NOMO-1 treated with dmso at 0.1 percent for 144 hours (cell line): ENCODE measurements at regions not wholly inside any gene's neighbourhood (a gene's known extent, or its start where the extent isn't known, plus 50 kb on each side); places are given as distances from the start of the nearest gene placed in this dataset.
A peak's percentile ranks its signal among the peaks of the same experiment; 100 is the strongest.
"Not testable (repeated sequence)": the region's sequence is repeated elsewhere in the genome, so short reads cannot be mapped to it uniquely, and the experiment has no call there.

Experiments
- DNase-seq: peaks from one replicate; lab custom pipeline; 2025; ENCODE audit not compliant: unreplicated experiment; lab: John Stamatoyannopoulos, UW

GRCh38 chr15:96645796-96646195, 315.3 kb downstream of the NR2F2 start:
- DNase-seq: no peak

- no peak for DNase-seq
Observed at GRCh38 chr15:96648866-96649265, 318.4 kb downstream of the NR2F2 start.

GRCh38 chr15:96657096-96657495, 326.6 kb downstream of the NR2F2 start:
- DNase-seq: no peak

DNA sequence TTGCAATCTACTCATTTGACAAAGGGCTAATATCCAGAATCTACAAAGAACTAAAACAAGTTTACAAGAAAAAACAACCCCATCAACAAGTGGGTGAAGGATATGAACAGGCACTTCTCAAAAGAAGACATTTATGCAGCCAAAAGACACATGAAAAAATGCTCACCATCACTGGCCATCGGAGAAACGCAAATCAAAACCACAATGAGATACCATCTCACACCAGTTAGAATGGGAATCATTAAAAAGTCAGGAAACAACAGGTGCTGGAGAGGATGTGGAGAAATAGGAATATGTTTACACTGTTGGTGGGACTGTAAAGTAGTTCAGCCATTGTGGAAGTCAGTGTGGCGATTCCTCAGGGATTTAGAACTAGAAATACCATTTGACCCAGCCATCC, 336.5 kb downstream of the NR2F2 start:
- not testable (repeated sequence) for DNase-seq

- no peak for DNase-seq
Observed at GRCh38 chr15:96670389-96670788, 339.9 kb downstream of the NR2F2 start.

DNA sequence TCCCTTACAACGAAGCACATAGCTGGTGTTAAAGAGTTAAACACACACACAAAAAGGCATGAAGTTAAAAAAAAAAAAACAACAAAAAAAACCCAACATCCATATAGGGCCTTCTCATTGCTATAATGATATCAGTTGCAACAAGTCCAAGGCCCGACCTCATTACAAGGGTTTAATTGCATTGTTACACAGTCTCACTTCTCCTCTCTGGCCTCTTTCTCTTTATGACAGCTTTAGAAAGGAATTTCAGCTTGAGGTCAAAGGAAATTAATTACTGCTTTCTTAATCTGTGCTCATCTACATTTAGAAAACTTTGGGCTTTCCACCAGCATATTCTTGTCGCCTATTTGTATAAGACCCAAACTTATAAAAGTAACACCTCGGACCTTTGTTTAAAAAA, 342.1 kb downstream of the NR2F2 start:
- peak; percentile 70 for DNase-seq

- DNase-seq: no peak
Observed at GRCh38 chr15:96678386-96678785, 347.9 kb downstream of the NR2F2 start.

GRCh38 chr15:96687388-96688107, 357.0 kb downstream of the NR2F2 start:
- DNase-seq: no peak

DNA sequence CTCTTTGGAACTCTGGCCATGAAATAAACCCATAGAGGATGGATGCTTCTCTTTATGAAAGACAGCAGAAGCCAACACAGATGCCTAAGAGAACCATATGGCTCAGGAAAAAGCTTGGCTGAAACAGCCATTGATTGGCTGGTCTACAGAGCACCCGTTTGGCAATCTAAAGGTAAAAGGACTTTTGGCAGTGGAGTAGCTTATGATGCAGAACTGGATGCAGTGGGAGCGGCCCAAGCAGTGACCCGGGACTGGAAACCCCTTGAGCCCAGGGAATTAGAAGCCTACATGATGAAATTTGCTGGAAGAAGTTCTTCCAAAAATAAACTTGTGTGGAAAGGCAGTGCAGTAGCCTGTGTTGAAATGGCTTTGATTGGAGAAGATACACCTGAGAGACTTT, 360.2 kb downstream of the NR2F2 start:
- no peak for DNase-seq

DNA sequence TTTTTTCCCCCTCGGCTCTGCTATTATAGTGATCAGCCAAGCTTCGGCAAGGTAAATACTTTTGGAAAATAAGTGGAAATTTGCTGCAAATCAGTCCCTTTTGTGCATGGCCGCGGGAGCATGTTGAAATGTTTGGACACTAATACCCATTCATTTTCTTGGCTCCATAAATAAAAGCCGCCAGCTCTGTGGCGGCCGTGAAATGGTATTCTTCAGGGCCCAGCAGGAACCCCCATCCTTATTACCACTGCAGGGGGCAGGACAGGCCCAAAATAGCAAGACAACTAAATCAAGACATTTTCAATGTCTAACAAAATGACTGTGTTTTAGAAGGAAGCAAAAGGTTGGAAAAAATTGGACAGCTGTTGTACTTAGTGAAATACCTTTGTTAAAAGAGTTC, 362.3 kb downstream of the NR2F2 start:
- DNase-seq: no peak

- no peak for DNase-seq
Observed at GRCh38 chr15:96693515-96693914, 363.0 kb downstream of the NR2F2 start.

- no peak for DNase-seq
Observed at GRCh38 chr15:96693990-96694517, 363.6 kb downstream of the NR2F2 start.

DNA sequence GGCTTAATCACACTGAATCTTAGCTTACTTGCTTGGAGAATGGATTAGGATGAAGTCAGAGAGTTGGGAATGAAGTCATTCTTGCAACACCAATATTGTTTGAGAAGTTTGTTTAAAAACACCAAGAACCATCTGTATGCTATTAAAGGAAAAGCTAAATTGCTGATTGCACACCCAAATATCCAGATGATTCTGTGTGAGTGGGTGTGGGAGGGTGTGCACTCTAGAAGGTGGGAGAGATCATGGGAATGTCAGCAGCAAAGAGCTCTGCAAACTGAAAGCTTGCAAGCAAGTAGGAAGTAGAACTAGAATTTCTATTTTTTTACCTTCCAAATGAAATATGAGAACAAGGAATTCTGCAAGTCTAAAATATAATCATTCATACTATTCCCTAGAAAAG, 364.9 kb downstream of the NR2F2 start:
- no peak for DNase-seq

- DNase-seq: no peak
Observed at GRCh38 chr15:96699871-96700401, 369.4 kb downstream of the NR2F2 start.

DNA sequence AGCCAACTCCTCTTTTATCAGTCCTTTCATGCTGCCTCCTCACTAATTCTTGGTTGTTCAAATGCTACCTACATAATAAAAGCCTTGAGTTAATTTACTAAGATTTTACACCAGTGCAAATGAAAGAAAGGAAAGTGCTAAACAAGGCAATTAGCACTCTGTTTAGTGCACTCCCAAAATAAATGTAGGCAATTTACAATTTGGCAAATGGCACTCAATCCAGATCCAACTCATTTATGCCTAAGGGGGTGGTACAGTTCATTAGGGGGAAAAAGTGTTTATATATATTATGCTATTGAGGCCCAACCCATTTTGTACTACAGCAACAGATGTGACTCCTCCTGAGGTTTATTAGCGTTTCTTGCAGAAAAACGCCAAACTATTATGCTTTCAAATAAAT, 370.1 kb downstream of the NR2F2 start:
- no peak for DNase-seq

- DNase-seq: no peak
Observed at GRCh38 chr15:96701443-96701842, 370.9 kb downstream of the NR2F2 start.

DNA sequence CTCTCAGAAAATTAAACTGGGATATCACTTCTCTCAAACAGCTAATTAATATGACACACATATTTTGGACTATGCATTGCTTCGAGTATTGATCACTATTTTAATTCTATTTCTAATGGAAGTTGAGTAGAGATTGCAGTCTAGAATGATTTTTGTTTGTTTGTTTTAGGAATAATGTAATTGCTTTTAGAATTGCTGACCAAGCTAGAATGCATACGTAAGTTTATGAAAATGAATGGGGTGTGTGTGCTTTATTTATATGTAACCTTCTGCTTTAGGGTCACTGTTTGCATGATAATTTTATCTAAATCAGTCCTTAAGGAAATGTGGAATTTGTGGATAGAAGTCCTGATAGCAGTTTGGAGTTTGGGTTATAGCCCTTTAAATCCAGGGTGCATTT, 371.4 kb downstream of the NR2F2 start:
- no peak for DNase-seq

DNA sequence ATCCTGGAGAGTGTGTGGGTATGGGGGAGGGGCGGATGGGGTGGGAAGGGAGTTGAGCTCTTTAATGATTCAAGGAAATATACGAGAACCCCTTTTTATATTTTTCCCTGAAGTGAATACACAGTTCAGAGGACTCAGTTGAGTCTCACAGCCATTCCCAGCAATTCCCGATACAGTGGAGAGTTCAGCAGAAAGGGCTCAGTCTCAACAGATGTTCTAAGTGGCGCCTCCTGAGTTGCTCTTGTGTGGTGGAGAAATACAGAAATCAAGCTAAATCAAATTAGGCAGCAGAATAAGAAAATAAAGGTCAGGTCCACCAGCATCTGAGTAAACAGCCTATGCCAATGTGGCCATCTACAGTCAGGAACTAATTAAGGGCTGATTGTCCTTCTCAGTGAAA, 372.1 kb downstream of the NR2F2 start:
- no peak for DNase-seq

DNA sequence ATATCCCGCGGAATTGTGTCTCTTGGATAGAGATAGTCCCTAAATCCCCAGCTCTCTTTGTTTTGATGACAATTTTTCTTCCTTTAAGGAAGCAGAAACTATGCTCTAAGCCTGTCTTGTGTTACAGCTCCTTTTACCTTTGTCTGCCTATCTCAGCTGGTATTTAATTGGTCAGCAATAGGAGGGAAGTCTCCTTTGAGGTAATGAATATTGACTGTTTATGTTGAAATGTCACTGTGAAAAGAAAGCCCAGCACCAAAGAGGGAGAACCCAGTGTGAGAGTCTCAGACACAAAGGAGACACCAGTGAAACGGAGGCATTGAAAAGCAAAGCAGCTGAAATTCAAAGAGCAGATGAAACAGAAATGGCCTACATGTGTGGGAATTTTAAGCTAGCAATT, 372.6 kb downstream of the NR2F2 start:
- DNase-seq: no peak

DNA sequence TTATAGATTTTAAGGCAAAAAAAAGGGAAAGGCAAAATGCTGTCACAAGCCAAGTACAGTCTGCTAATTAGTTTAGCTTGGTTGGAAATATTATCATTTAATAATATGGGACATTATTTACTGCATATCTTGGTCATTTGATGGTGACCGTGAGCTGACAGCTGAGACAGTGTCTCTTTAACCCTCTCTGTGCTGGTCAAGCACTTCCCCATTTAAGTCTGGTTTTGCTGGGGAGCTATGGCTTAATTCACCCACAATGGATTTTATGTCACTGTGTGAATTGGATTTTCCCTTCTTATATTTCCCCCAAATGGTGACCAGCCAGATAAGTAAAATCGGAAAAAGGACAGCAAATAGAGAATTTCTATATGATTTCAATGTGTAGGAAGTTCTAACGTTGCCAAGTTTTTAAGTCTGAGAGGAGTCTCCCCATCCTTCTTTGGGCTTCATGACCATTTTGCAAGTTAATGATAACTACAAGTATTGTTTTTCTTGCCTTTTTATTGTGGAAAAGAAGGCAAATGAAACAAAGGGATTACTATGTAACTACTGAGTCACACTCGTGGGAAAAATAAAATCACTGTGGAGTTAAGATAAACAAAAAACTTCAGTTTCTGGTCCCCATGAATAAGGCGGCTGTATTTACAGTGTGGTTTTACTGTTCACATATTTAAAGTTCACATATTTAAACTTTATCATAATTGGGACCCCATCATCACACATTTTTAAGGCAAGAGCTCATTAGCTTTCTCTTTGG, 373.5 kb downstream of the NR2F2 start:
- DNase-seq: no peak

- no peak for DNase-seq
Observed at GRCh38 chr15:96716075-96716474, 385.6 kb downstream of the NR2F2 start.

DNA sequence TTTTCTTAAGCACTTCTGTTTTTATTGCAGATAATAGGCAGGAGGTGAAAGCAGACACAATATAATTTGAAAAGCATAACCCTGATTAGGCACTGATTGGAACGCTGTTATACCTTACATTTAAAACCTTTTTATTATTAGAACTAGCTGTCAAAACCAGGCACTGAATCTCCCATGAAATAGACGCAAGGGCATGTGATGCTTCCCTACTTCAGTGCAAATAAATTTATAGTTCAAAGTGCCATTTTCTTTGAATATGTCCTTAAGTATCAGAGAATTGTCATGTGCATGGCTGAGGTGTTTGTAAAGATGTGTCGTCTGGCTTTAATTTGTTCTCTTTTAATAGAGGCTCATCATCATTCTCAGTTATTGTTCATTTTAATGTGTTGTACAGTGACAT, 386.0 kb downstream of the NR2F2 start:
- no peak for DNase-seq
